C4-2B (cell line): ENCODE measurements at regions not wholly inside any gene's neighbourhood (a gene's known extent, or its start where the extent isn't known, plus 50 kb on each side); places are given as distances from the start of the nearest gene placed in this dataset.

Source experiments
- CTCF ChIP-seq: fragments of 450-650 bp; conservative IDR thresholded peaks from 2 replicates; pipeline ENCODE4 v1.5.1; 2017; ENCODE audit warnings: mild to moderate bottlenecking
- ZFX ChIP-seq: fragments of 450-650 bp; IDR thresholded peaks from 2 replicates; pipeline ENCODE4 v1.6.1; 2017

GRCh38 chr16:22663389-22664064 is 150.4 kb upstream of the HS3ST2 start:
- no peak for TF ChIP-seq CTCF
- no peak for TF ChIP-seq ZFX
